Activated T-helper 9 cell treated with anti-CD3 and anti-CD28 coated beads, Interleukin-2, amount 50 U/mL, for 16 hours (primary cell): ENCODE measurements at regions not wholly inside any gene's neighbourhood (a gene's known extent, or its start where the extent isn't known, plus 50 kb on each side); places are given as distances from the start of the nearest gene placed in this dataset.
"Not testable (repeated sequence)": the region's sequence is repeated elsewhere in the genome, so short reads cannot be mapped to it uniquely, and the experiment has no call there.

ENCODE experiments used
- DNase-seq: peaks from one replicate; pipeline ENCODE4 v3.0.0-alpha.2; 2020; ENCODE audit warnings: low read depth

GRCh38 chr9:79387101-79387835 is 184.5 kb upstream of the TLE4 start:
- no peak for DNase-seq

- DNase-seq: no peak
Observed at GRCh38 chr9:79390077-79390698, 181.6 kb upstream of the TLE4 start.

- DNase-seq: no peak
Observed at GRCh38 chr9:79390781-79391770, 180.7 kb upstream of the TLE4 start.

DNA sequence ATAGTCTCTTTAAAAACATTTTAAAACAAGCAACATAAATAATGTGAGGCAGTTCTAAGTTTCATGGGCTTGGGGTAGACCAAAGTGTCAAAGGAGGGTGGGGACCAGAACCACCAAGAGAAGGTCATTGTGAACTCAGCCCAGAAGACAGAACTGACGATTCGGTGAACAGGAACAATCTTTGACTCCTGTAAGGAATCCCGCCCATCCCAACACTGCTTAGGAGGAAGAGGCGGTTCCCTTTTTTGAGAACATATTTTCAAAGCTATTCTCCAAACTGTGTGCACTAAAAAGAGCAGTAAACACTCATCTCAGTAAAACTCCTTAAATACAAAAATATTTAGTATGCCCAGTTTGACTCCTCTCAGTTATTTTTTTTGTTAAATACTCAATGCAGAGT is 176.5 kb upstream of the TLE4 start:
- no peak for DNase-seq

GRCh38 chr9:79395755-79396154 is 176.0 kb upstream of the TLE4 start:
- DNase-seq: no peak

DNA sequence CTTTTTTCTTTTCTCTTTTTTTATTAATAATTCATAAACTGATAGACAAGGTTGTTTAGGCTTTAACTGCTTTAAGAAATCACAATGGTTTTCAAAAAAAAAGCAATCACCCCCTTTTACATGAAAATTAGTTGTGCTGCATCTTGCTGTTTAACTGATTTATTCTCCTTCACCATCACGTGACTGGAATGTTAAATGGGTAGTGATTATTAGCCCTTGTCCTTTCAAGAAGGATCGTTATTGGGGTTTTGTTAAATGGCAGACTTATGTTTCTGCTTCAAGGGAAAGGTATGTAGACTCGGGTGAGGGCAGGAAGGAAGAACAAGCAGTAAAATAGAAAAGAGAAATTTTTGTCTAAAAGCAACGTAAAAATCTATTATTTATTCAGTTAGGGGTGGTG is 175.6 kb upstream of the TLE4 start:
- no peak for DNase-seq

DNA sequence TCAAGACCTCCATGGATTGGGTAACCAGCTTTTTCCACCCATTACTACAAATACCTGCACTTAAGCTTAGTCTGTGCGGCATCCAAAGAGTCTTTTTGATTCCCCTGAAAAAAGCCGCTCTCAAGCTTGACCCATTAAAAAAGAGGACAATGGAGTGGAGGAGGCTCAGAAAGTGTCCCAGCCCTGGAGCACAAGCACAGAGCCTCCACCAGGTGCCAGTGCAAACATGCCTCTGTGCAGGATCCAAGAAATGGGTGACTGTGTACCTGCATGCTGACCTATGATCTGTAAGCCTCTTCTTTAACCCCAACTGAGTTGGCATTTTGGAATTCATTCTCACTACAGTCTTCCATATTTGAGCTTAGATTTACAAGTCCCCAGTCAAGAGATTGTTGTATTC is 168.3 kb upstream of the TLE4 start:
- no peak for DNase-seq

- no peak for DNase-seq
Observed at GRCh38 chr9:79408200-79408599, 163.6 kb upstream of the TLE4 start.

DNA sequence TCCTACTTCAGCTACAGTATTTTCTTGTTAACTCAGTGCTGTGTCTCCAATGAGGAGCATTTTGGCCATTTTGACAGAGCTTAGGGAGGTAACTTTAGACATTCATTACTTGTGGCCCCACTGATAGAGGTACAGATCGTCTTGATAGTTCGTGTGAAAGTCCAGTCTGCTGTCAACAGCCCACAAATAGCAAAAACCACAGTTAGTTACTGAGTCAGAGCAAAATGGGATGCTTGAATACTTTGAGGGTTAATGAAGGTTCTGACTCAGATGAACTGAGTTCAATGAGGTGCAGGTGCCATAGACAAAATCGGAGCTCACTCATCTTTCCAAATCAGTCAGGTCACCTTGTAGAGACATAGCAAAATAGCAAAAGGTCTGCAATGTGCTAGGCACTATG is 163.1 kb upstream of the TLE4 start:
- DNase-seq: no peak

DNA sequence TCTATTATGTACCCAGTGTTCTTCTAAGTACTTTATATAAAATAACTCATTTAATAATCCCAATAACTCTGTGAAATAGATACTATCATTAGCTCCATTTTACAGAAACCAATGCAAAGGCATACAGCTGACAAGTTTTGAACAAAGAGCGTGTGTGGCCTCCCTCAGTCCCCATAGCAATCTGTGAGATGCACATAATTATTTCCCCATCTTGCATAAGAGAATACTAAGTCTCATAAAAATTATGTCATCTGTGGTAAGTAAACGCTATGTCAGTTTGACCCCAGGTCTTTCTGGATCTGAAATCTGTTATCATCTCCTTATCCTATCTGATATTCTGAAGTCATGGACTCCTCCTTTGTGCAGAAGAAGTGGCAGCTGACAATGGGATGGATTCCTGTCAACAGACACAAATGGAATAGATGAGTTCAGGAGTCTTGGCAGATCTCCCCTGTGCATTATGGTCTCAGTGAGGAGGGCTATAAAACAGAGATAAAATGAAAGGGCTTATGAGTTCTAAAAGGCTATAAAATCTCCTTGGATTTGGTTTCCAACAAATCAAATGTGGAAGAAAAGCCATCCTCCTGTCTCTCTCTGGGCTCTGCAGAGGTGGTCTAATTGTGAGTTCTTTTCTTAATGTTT is 162.5 kb upstream of the TLE4 start:
- DNase-seq: no peak

GRCh38 chr9:79425840-79426239 is 145.9 kb upstream of the TLE4 start:
- no peak for DNase-seq

- no peak for DNase-seq
Observed at GRCh38 chr9:79428422-79428821, 143.3 kb upstream of the TLE4 start.

DNA sequence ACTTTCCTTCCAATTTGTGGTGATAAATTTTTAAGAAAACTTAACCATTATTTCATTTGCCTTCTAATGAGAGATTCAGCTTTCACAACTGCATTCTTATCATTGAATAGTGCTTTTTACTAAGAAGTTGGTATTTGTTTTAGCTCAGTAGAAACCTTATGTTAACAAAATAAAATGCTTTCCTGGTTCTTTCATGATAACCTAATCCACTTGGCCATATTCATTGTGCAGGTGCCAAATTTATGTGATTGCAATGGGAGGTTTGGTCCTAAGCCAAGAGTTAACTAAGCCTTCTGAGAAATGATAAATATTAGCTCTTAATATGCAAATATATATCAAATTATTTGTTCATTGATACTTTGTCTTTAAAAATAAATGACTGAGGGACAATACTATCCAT is 141.1 kb upstream of the TLE4 start:
- DNase-seq: no peak

DNA sequence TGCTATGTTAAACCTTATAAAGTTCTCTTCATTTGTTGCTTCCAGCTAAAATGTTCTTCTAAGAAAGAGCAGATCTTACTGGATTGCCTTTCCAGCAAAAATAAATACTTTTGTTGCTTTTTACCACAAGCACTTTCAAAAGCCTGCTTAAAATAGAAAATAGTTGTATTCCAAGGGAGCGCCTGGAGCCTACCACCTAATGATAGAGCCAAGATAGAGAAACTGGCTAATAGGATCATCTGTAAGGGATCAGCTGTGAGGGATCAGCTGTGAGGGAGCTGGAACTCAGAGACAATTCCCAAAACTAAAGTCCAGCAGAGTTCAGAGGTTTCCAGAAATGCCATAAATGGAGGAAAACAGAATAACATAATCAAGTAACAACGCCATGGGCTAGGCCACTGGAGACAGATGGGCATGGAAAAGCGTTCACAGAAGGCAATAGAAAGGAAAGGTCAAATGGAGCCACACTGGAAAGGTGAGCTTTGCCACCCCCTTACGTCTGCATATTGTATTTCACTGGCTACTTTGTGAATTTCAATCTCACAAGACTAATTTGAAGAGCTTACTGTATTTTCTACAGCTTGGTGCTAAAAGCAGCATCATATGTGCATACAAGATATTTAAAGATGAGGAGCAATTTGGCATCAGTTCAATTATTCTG is 140.6 kb upstream of the TLE4 start:
- no peak for DNase-seq

- DNase-seq: no peak
Observed at GRCh38 chr9:79432485-79432884, 139.3 kb upstream of the TLE4 start.

- no peak for DNase-seq
Observed at GRCh38 chr9:79433703-79434102, 138.1 kb upstream of the TLE4 start.

DNA sequence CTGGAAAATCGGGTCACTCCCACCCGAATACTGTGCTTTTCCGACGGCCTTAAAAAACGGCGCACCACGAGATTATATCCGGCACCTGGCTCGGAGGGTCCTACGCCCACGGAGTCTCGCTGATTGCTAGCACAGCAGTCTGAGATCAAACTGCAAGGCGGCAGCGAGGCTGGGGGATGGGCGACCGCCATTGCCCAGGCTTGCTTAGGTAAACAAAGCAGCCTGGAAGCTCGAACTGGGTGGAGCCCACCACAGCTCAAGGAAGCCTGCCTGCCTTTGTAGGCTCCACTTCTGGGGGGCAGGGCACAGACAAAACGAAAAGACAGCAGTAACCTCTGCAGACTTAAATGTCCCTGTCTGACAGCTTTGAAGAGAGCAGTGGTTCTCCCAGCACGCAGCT is 132.5 kb upstream of the TLE4 start:
- not testable (repeated sequence) for DNase-seq

DNA sequence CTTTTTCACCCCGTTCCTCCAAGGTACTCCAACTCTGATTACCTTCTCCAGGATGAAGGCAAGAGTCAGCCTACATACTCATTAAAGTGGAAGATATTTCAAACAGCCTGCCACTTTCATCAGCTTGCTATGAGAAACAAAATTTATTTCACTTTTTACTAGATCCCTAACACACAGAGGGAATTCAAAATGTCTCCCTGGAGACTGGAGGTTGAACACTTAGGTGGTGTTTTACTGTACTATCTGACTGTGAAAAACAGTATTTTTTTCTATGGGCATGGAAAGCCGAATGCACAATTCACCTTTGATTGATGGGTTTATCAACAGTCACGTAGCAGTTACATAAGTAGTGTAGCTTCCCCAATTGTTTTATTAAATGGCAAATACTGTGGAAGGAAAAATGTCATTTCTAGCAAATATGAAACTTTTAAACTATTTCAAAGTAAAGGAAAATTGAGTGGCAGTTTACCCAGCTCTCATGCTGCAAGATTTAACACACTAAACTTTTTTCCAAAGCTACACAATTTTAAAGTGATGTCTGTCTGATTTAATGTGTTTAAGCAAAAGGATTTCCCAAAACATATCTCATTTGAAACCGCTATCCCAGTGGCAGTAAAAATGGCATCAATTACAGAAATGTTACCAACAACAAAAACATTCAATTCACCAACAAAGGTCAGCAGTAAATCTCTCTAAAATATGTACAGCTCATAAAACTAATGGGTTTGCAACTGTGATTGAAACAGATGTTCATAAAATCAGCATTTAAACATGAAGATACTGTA is 125.0 kb upstream of the TLE4 start:
- no peak for DNase-seq

DNA sequence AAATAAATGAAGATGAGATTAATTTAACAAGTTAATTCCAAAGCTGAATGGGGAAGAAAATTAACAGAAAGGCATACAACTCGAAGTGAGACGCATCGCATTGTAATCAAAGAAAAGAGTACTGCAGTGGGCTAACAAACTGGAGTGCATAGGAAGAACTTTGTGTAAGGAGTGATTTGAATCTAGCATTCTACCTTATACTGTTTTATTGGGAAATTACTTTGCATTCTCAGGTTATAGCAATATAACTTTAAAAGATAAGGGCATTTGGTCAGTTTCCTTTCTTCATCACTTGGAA is 124.5 kb upstream of the TLE4 start:
- DNase-seq: no peak

GRCh38 chr9:79447762-79448161 is 124.0 kb upstream of the TLE4 start:
- DNase-seq: no peak

DNA sequence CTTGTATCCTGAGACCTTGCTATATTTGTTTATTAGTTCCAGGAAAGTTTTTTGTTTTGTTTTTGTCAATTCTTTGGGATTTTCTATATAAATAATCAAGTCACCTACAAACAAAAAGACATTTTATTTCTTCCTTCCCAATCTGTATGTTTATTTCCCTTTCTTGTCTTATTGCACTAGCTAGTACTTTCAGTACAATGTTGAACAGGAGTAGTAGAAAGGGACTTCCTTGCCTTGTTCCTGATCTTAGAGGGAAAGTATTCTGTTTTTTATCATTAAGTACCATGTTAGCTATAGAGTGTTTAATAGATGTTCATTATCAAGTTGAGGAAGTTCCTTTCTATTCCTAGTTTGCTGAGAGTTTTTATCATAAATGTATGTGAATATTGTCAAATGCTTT is 119.5 kb upstream of the TLE4 start:
- DNase-seq: no peak
